HEK293 (cell line): ENCODE measurements at regions not wholly inside any gene's neighbourhood (a gene's known extent, or its start where the extent isn't known, plus 50 kb on each side); places are given as distances from the start of the nearest gene placed in this dataset.

Experiments
- CTCF ChIA-PET: fragments of 350-600 bp; formaldehyde crosslinking; extraction: SDS; loops from one replicate; lab custom pipeline; 2021; ENCODE audit warnings: antibody characterized with exemption; lab: Yijun Ruan, JAX
- POLR2A ChIA-PET: fragments of 300-600 bp; formaldehyde crosslinking; extraction: SDS; loops from one replicate; lab custom pipeline; 2020; ENCODE audit warnings: antibody characterized with exemption, inconsistent platforms; lab: Yijun Ruan, JAX
- H3K27ac ChIP-seq: fragments of 200-500 bp; sonication (Bioruptor generic); 2 replicates; pipeline ENCODE4 v1.5.1; 2014; ENCODE audit warnings: low read depth, low read length, control low read depth, inconsistent platforms; ENCODE audit errors: extremely low read depth
- H3K36me3 ChIP-seq, 2 experiments: fragments of 200-500 bp in 1 of 2; sonication (Bioruptor generic) in 1 of 2; 1 replicate in 1 of 2; 2 replicates in 1 of 2; pipeline ENCODE4 v1.5.1; 2014 to 2017; ENCODE audit warnings: inconsistent platforms in 2 of 2, low read length in 2 of 2; ENCODE audit not compliant: control insufficient read depth in 2 of 2, insufficient read depth in 1 of 2
- H3K4me1 ChIP-seq: fragments of 200-500 bp; sonication (Bioruptor generic); 2 replicates; pipeline ENCODE4 v1.5.1; 2014; ENCODE audit warnings: mild to moderate bottlenecking, low read length, inconsistent platforms; ENCODE audit not compliant: control insufficient read depth, insufficient read depth
- H3K4me3 ChIP-seq: 2 replicates; pipeline ENCODE4 v1.5.1; 2011; ENCODE audit warnings: low read depth, mild to moderate bottlenecking, control low read depth, low read length, moderate library complexity
- H3K9me3 ChIP-seq: fragments of 200-500 bp; sonication (Bioruptor generic); 2 replicates; pipeline ENCODE4 v1.5.1; 2014; ENCODE audit warnings: low read depth, low read length, inconsistent platforms; ENCODE audit not compliant: control insufficient read depth, insufficient read depth
- BCL6B ChIP-seq: fragments of 450-650 bp; formaldehyde crosslinking; IDR thresholded peaks from 2 replicates; pipeline ENCODE4 v1.5.1; 2017; ENCODE audit warnings: missing biosample characterization, missing genetic modification characterization
- HIC1 ChIP-seq: fragments of 450-650 bp; formaldehyde crosslinking; IDR thresholded peaks from 2 replicates; pipeline ENCODE4 v1.5.1; 2016; ENCODE audit warnings: missing biosample characterization, missing genetic modification characterization
- KLF10 ChIP-seq: fragments of 450-650 bp; IDR thresholded peaks from 2 replicates; pipeline ENCODE4 v1.5.1; 2018; ENCODE audit warnings: missing biosample characterization, mild to moderate bottlenecking, missing genetic modification characterization
- KLF8 ChIP-seq: fragments of 450-650 bp; formaldehyde crosslinking; IDR thresholded peaks from 2 replicates; pipeline ENCODE4 v1.5.1; 2016; ENCODE audit warnings: missing biosample characterization, missing genetic modification characterization
- MZF1 ChIP-seq: fragments of 450-650 bp; formaldehyde crosslinking; IDR thresholded peaks from 2 replicates; pipeline ENCODE4 v1.5.1; 2017; ENCODE audit warnings: missing biosample characterization, missing genetic modification characterization, borderline replicate concordance
- OVOL3 ChIP-seq: fragments of 450-650 bp; formaldehyde crosslinking; IDR thresholded peaks from 2 replicates; pipeline ENCODE4 v1.5.1; 2016; ENCODE audit warnings: missing biosample characterization, missing genetic modification characterization
- PATZ1 ChIP-seq: fragments of 450-650 bp; formaldehyde crosslinking; IDR thresholded peaks from 2 replicates; pipeline ENCODE4 v1.5.1; 2016; ENCODE audit warnings: missing biosample characterization, missing genetic modification characterization
- RBAK ChIP-seq: fragments of 450-650 bp; formaldehyde crosslinking; IDR thresholded peaks from 2 replicates; pipeline ENCODE4 v1.5.1; 2016; ENCODE audit warnings: missing biosample characterization, missing genetic modification characterization
- SP7 ChIP-seq: fragments of 450-650 bp; formaldehyde crosslinking; IDR thresholded peaks from 2 replicates; pipeline ENCODE4 v1.5.1; 2016; ENCODE audit warnings: missing biosample characterization, missing genetic modification characterization
- TRIM28 ChIP-seq: IDR thresholded peaks from 2 replicates; pipeline ENCODE4 v1.6.1; 2011; ENCODE audit warnings: low read length, control low read depth, borderline replicate concordance
- WT1 ChIP-seq: fragments of 450-650 bp; formaldehyde crosslinking; IDR thresholded peaks from 2 replicates; pipeline ENCODE4 v1.5.1; 2016; ENCODE audit warnings: missing biosample characterization, missing genetic modification characterization
- ZIC2 ChIP-seq: fragments of 450-650 bp; formaldehyde crosslinking; IDR thresholded peaks from 2 replicates; pipeline ENCODE4 v1.5.1; 2016; ENCODE audit warnings: missing biosample characterization, missing genetic modification characterization
- ZNF121 ChIP-seq: fragments of 450-650 bp; formaldehyde crosslinking; IDR thresholded peaks from 2 replicates; pipeline ENCODE4 v1.5.1; 2016; ENCODE audit warnings: missing biosample characterization, missing genetic modification characterization
- ZNF174 ChIP-seq: fragments of 450-650 bp; formaldehyde crosslinking; IDR thresholded peaks from 2 replicates; pipeline ENCODE4 v1.5.0; 2017; ENCODE audit warnings: missing biosample characterization, mild to moderate bottlenecking, missing genetic modification characterization
- ZNF18 ChIP-seq: fragments of 450-650 bp; formaldehyde crosslinking; IDR thresholded peaks from 2 replicates; pipeline ENCODE4 v1.5.1; 2016; ENCODE audit warnings: missing biosample characterization, missing genetic modification characterization
- ZNF292 ChIP-seq: fragments of 450-650 bp; formaldehyde crosslinking; IDR thresholded peaks from 2 replicates; pipeline ENCODE4 v1.5.1; 2016; ENCODE audit warnings: low read depth, missing biosample characterization, missing genetic modification characterization, borderline replicate concordance
- ZNF362 ChIP-seq: fragments of 450-650 bp; formaldehyde crosslinking; IDR thresholded peaks from 2 replicates; pipeline ENCODE4 v1.5.1; 2016; ENCODE audit warnings: missing biosample characterization, missing genetic modification characterization
- ZNF391 ChIP-seq: fragments of 450-650 bp; formaldehyde crosslinking; IDR thresholded peaks from 2 replicates; pipeline ENCODE4 v1.5.1; 2016; ENCODE audit warnings: low read depth, missing biosample characterization, missing genetic modification characterization, borderline replicate concordance
- ZNF398 ChIP-seq: fragments of 450-650 bp; formaldehyde crosslinking; IDR thresholded peaks from 2 replicates; pipeline ENCODE4 v1.5.1; 2017; ENCODE audit warnings: missing biosample characterization, missing genetic modification characterization
- ZNF423 ChIP-seq: fragments of 450-650 bp; formaldehyde crosslinking; IDR thresholded peaks from 2 replicates; pipeline ENCODE4 v1.5.1; 2016; ENCODE audit warnings: missing biosample characterization, missing genetic modification characterization
- ZNF549 ChIP-seq: fragments of 450-650 bp; IDR thresholded peaks from 2 replicates; pipeline ENCODE4 v1.5.1; 2018; ENCODE audit warnings: missing biosample characterization, missing genetic modification characterization, mild to moderate bottlenecking, inconsistent platforms, moderate library complexity
- ZNF747 ChIP-seq: fragments of 450-650 bp; formaldehyde crosslinking; IDR thresholded peaks from 2 replicates; pipeline ENCODE4 v1.5.1; 2016; ENCODE audit warnings: missing biosample characterization, missing genetic modification characterization
- ZNF843 ChIP-seq: fragments of 450-650 bp; formaldehyde crosslinking; IDR thresholded peaks from 2 replicates; pipeline ENCODE4 v1.5.1; 2016; ENCODE audit warnings: missing biosample characterization, missing genetic modification characterization

GRCh38 chr16:26651464-26651863, 415.3 kb upstream of the C16orf82 start:
- ChIA-PET POLR2A (no interaction called here), CTCF (no interaction called here)
- Histone ChIP-seq H3K9me3 (no peaks in the 10 kb centered on the region), H3K4me1 (no peaks in the 10 kb centered on the region)
- TF ChIP-seq ZNF292 (tag by site-specific recombination) (no peak), ZNF362 (tag by site-specific recombination) (no peak), BCL6B (no peak), ZNF391 (tag by site-specific recombination) (no peak), KLF8 (tag by site-specific recombination) (no peak), WT1 (no peak), ZIC2 (tag by site-specific recombination) (no peak), ZNF423 (tag by site-specific recombination) (no peak), SP7 (no peak), TRIM28 (no peak), ZNF174 (no peak)
- TF ChIP-seq, all 188 proteins: peak for 0
- Histone ChIP-seq H3K4me3 (no peak overlapping the region), H3K36me3 (no peaks in the 10 kb centered on the region), H3K27ac (no peak overlapping the region)

- Histone ChIP-seq H3K4me3 (no peak overlapping the region), H3K9me3 (no peaks in the 10 kb centered on the region), H3K27ac (no peak overlapping the region), H3K4me1 (no peaks in the 10 kb centered on the region), H3K36me3 (no peaks in the 10 kb centered on the region)
- CTCF ChIA-PET: no interaction called here
- TF ChIP-seq MZF1 (tag by site-specific recombination) (no peak), ZNF747 (tag by site-specific recombination) (no peak), KLF8 (tag by site-specific recombination) (no peak), ZNF549 (tag by site-specific recombination) (no peak), ZNF398 (no peak), ZNF121 (tag by site-specific recombination) (no peak), PATZ1 (tag by site-specific recombination) (no peak)
- POLR2A ChIA-PET: no interaction called here
Measured at GRCh38 chr16:26651884-26652283, 414.8 kb upstream of the C16orf82 start.

GRCh38 chr16:26658486-26658885, 408.2 kb upstream of the C16orf82 start:
- CTCF ChIA-PET: no interaction called here
- Histone ChIP-seq H3K9me3 (no peaks in the 10 kb centered on the region), H3K27ac (no peak overlapping the region), H3K36me3 (no peaks in the 10 kb centered on the region), H3K4me3 (no peak overlapping the region), H3K4me1 (no peaks in the 10 kb centered on the region)
- POLR2A ChIA-PET: no interaction called here
- TF ChIP-seq KLF10 (tag by site-specific recombination) (no peak), RBAK (tag by site-specific recombination) (no peak), ZNF843 (tag by site-specific recombination) (no peak), OVOL3 (tag by site-specific recombination) (no peak), HIC1 (tag by site-specific recombination) (no peak), ZNF18 (tag by site-specific recombination) (no peak)
